K562 (cell line): ENCODE measurements at regions not wholly inside any gene's neighbourhood (a gene's known extent, or its start where the extent isn't known, plus 50 kb on each side); places are given as distances from the start of the nearest gene placed in this dataset.

Source experiments
- ATAC-seq: fragments of 200-7000 bp; cut with Tn5 transposase; 3 replicates; pipeline ENCODE4 v1.9.1; 2020; ENCODE audit warnings: moderate library complexity
- BruUV-seq: library from RNA; stranded (reverse); fragments of 400-500 nt; replicated peaks from 2 replicates; lab custom pipeline; 2021; lab: Mats Ljungman, UMichigan
- CTCF ChIA-PET: fragments of 300-600 bp; formaldehyde crosslinking; extraction: SDS; loops from one replicate; lab custom pipeline; 2021; ENCODE audit warnings: low intra/inter-chr PET ratio; lab: Yijun Ruan, JAX
- POLR2A ChIA-PET: fragments of 300-600, 350-650 bp; sonication (Branson Sonifier 250); formaldehyde crosslinking; extraction: SDS; loops from one replicate; lab custom pipeline; 2021; ENCODE audit warnings: antibody characterized with exemption, inconsistent platforms; lab: Yijun Ruan, JAX
- DNase-seq, 4 experiments: peaks; one replicate each; pipeline versions ENCODE4 v3.0.0 to v3.0.0-alpha.2; 2011 to 2018; ENCODE audit warnings: low spot score in 3 of 4, mixed read lengths in 3 of 4; ENCODE audit errors: extremely low read depth in 1 of 4
- FAIRE-seq: peaks from 2 replicates; lab custom pipeline; 2011; peaks lifted over from hg19 to GRCh38; lab: Jason Lieb, UNC
- H2AFZ ChIP-seq: 2 replicates; pipeline ENCODE4 v1.6.0; 2011; ENCODE audit warnings: low read depth, low read length, control low read depth, inconsistent platforms
- H3K27ac ChIP-seq: fragments of 200-600 bp; 3 replicates; pipeline ENCODE4 v1.8.0; 2011; ENCODE audit warnings: low read depth, mild to moderate bottlenecking, control low read depth, inconsistent platforms, low read length, moderate library complexity, mixed read lengths; ENCODE audit errors: extremely low read depth
- H3K27me3 ChIP-seq, 2 experiments: fragments of 300-600 bp in 1 of 2; 2 replicates in 1 of 2; 3 replicates in 1 of 2; pipeline versions ENCODE4 v1.6.0 to v1.8.0; 2011; ENCODE audit warnings: inconsistent platforms in 2 of 2, low read length in 2 of 2, mild to moderate bottlenecking in 1 of 2, mixed read lengths in 1 of 2, moderate library complexity in 1 of 2; ENCODE audit not compliant: control insufficient read depth in 2 of 2, insufficient read depth in 2 of 2
- H3K36me3 ChIP-seq: fragments of 300-600 bp; 3 replicates; pipeline ENCODE4 v1.8.0; 2011; ENCODE audit warnings: mild to moderate bottlenecking, low read length, inconsistent platforms; ENCODE audit not compliant: control insufficient read depth, insufficient read depth
- H3K4me1 ChIP-seq, 2 experiments: fragments of 200-600 bp in 1 of 2; replicated peaks in 1 of 2; 2 replicates in 1 of 2; 3 replicates in 1 of 2; pipeline versions ENCODE4 v1.5.1 to v1.8.0; 2011; ENCODE audit warnings: inconsistent platforms in 2 of 2, low read length in 2 of 2, mild to moderate bottlenecking in 1 of 2, mixed read lengths in 1 of 2, moderate library complexity in 1 of 2; ENCODE audit not compliant: control insufficient read depth in 2 of 2, insufficient read depth in 2 of 2
- H3K4me2 ChIP-seq: 2 replicates; pipeline ENCODE4 v1.6.1; 2011; ENCODE audit warnings: low read length, control low read depth, inconsistent platforms, mixed read lengths; ENCODE audit not compliant: insufficient read depth
- H3K4me3 ChIP-seq: fragments of 200-600 bp; sonication (generic), shearing (Covaris generic); 2 replicates; pipeline ENCODE4 v1.5.1; 2016; ENCODE audit warnings: control low read depth, inconsistent platforms
- H3K79me2 ChIP-seq: fragments of 200-600 bp; 3 replicates; pipeline ENCODE4 v1.8.0; 2011; ENCODE audit warnings: low read length, inconsistent platforms; ENCODE audit not compliant: control insufficient read depth, insufficient read depth
- H3K9ac ChIP-seq, 2 experiments: 2 replicates each; pipeline versions ENCODE4 v1.6.0 to v1.6.1; 2011; ENCODE audit warnings: low read depth in 2 of 2, low read length in 2 of 2, control low read depth in 1 of 2, inconsistent platforms in 1 of 2, mild to moderate bottlenecking in 1 of 2, mixed read lengths in 1 of 2; ENCODE audit not compliant: insufficient read depth in 1 of 2
- H3K9me1 ChIP-seq: one replicate; pipeline ENCODE4 v1.6.0; 2011; ENCODE audit warnings: inconsistent platforms, mild to moderate bottlenecking, low read length, moderate library complexity; ENCODE audit not compliant: control insufficient read depth, insufficient read depth
- H3K9me3 ChIP-seq: replicated peaks from 2 replicates; pipeline ENCODE4 v1.5.1; 2011; ENCODE audit warnings: low read depth, low read length, inconsistent platforms; ENCODE audit not compliant: control insufficient read depth, insufficient read depth
- H4K20me1 ChIP-seq: replicated peaks from 2 replicates; pipeline ENCODE4 v1.6.1; 2011; ENCODE audit warnings: low read length, inconsistent platforms, mixed read lengths; ENCODE audit not compliant: control insufficient read depth, insufficient read depth
- CEBPG ChIP-seq, 3 experiments: fragments of 200-800 bp in 1 of 3; sonication (Bioruptor generic) in 1 of 3; sonication (generic) in 1 of 3; formaldehyde crosslinking in 1 of 3; IDR thresholded peaks in 2 of 3; conservative IDR thresholded peaks in 1 of 3; 2 replicates each; pipeline versions ENCODE4 v1.6.1 to v1.8.0; 2016 to 2022; ENCODE audit warnings: missing compliant biosample characterization in 2 of 3, missing genetic modification characterization in 2 of 3, mild to moderate bottlenecking in 1 of 3, missing genetic modification reagents in 1 of 3
- HDAC1 ChIP-seq, 2 experiments: fragments of 450-650 bp; IDR thresholded peaks; 2 replicates each; pipeline ENCODE4 v1.6.1; 2016 to 2017; ENCODE audit warnings: inconsistent platforms in 1 of 2, mild to moderate bottlenecking in 1 of 2, moderate library complexity in 1 of 2
- HMG20B ChIP-seq: fragments of 250-450 bp; sonication (Bioruptor Pico); IDR thresholded peaks from 2 replicates; pipeline ENCODE4 v1.5.0; 2021; ENCODE audit warnings: mild to moderate bottlenecking
- POLR2A ChIP-seq: fragments of 450-650 bp; conservative IDR thresholded peaks from 2 replicates; pipeline ENCODE4 v1.6.1; 2016
- RAD21 ChIP-seq, 2 experiments: fragments of 250-450 bp in 1 of 2; fragments of 450-650 bp in 1 of 2; sonication (Bioruptor Pico) in 1 of 2; formaldehyde crosslinking in 1 of 2; IDR thresholded peaks in 1 of 2; conservative IDR thresholded peaks in 1 of 2; 2 replicates each; pipeline versions ENCODE4 v1.4.0 to v1.8.0; 2020 to 2022; ENCODE audit warnings: mild to moderate bottlenecking in 2 of 2, moderate library complexity in 1 of 2
- ZBTB11 ChIP-seq, 3 experiments: fragments of 200-800 bp in 1 of 3; fragments of 250-450 bp in 1 of 3; fragments of 450-650 bp in 1 of 3; sonication (Bioruptor Pico) in 1 of 3; sonication (Bioruptor generic) in 1 of 3; formaldehyde crosslinking in 1 of 3; IDR thresholded peaks; 2 replicates each; pipeline versions ENCODE4 v1.6.1 to v1.8.0; 2016 to 2022; ENCODE audit warnings: mild to moderate bottlenecking in 2 of 3, missing genetic modification characterization in 2 of 3, missing compliant biosample characterization in 1 of 3, moderate library complexity in 1 of 3
- ZNF12 ChIP-seq: sonication (generic); formaldehyde crosslinking; IDR thresholded peaks from 2 replicates; pipeline ENCODE4 v1.4.0; 2020; ENCODE audit warnings: mild to moderate bottlenecking, missing genetic modification reagents
- ZNF449 ChIP-seq: fragments of 250-450 bp; sonication (Bioruptor Pico); IDR thresholded peaks from 2 replicates; pipeline ENCODE4 v1.8.0; 2022; ENCODE audit warnings: moderate library complexity, mild to moderate bottlenecking, inconsistent platforms
- WGBS: fragments of 100-300 bp; shearing (Covaris generic); methylation state at CpG from one replicate; pipeline ENCODE4 v1.1.6; 2016; ENCODE audit warnings: low coverage, mixed read lengths; ENCODE audit not compliant: insufficient coverage; ENCODE audit errors: missing lambda C conversion rate; 5-methylcytosine and 5-hydroxymethylcytosine counted together
- in situ Hi-C: fragments of 300-500 bp; cut with MboI; formaldehyde crosslinking; loops from 4 replicates; pipeline ENCODE4 v1.15.0; 2018; ENCODE audit warnings: inconsistent platforms, mixed read lengths
- intact Hi-C: fragments of 100-400 bp; cut with micrococcal nuclease; formaldehyde crosslinking; loops from 2 replicates; pipeline ENCODE4 v1.14.2; 2022

DNA sequence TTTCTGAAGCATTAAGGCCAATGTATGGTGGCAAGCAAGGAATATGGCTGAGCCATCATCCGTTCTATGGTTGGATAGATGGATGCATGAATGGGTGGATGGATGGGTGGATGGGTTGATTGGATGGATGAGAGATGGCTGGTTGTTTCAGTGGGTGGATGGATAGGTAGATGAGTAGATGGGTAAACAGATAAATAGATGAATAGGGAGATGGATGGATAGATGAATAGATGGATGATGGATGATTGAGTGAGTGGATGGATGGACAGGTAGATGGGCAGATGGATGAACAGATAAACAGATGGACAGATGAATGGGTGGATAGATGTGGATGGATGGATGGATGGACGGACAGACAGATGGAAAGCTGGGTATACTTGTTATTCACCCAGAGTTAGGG, 92.6 kb upstream of the ZNF618 start:
- CTCF ChIA-PET, result no interaction called here
- no peak for DNase-seq
- H3K9ac ChIP-seq, result no peak overlapping the region
- H3K27ac ChIP-seq, result no peak overlapping the region
- no peak overlapping the region for H3K4me2 ChIP-seq
- TF ChIP-seq CEBPG (CRISPR knock-in tag; IDR thresholded peaks at IDR 0.05) (no peak), CEBPG (tag; conservative IDR thresholded peaks at IDR 0.05 in 1 of 2, IDR thresholded peaks at IDR 0.05 in 1 of 2) (no peak), HDAC1 (IDR thresholded peaks at IDR 0.05) (0 out of 4 replicates have a peak, but pooled peaks of 1 of the 2 experiments have one; percentile 13)
- no peak overlapping the region for H3K4me3 ChIP-seq
- intact Hi-C loops, result no loop called here
- no peak overlapping the region for H2AFZ ChIP-seq
- BruUV-seq, result no TSS peak
- no peaks in the 10 kb centered on the region for H3K4me1 ChIP-seq
- H3K9me3 ChIP-seq, result no peaks in the 10 kb centered on the region
- 0% methylated on average over 2 of the region's 2 CpGs for WGBS
- FAIRE-seq, result no peak
- no peaks in the 10 kb centered on the region for H3K9me1 ChIP-seq
- POLR2A ChIA-PET, result no interaction called here
- peaks cover 3 to 18% of the 10 kb centered on the region in 2 experiments; a peak in 3 of 5 replicates for H3K27me3 ChIP-seq
- no peak for ATAC-seq
- H3K36me3 ChIP-seq, result no peaks in the 10 kb centered on the region
- in situ Hi-C loops, result no loop called here
- no peaks in the 10 kb centered on the region for H4K20me1 ChIP-seq
- H3K79me2 ChIP-seq, result no peaks in the 10 kb centered on the region

- Histone ChIP-seq H3K9me1 (no peaks in the 10 kb centered on the region), H3K79me2 (no peaks in the 10 kb centered on the region), H4K20me1 (no peaks in the 10 kb centered on the region), H3K9me3 (no peaks in the 10 kb centered on the region), H3K9ac (no peak overlapping the region), H3K4me1 (no peaks in the 10 kb centered on the region), H3K36me3 (no peaks in the 10 kb centered on the region), H2AFZ (no peak overlapping the region), H3K4me3 (no peak overlapping the region), H3K4me2 (no peak overlapping the region), H3K27me3 (peaks cover 6 to 26% of the 10 kb centered on the region in 2 experiments; a peak in 4 of 5 replicates), H3K27ac (no peak overlapping the region)
- CTCF ChIA-PET, result no interaction called here
- intact Hi-C loops (no loop called here), in situ Hi-C loops (no loop called here)
- WGBS, result 1% methylated on average over 6 of the region's 6 CpGs
- no TSS peak for BruUV-seq
- DNase-seq (no peak), ATAC-seq (no peak), FAIRE-seq (no peak)
- POLR2A ChIA-PET, result no interaction called here
- TF ChIP-seq ZNF12 (no peak), RAD21 (CRISPR knock-in tag; conservative IDR thresholded peaks at IDR 0.05 in 1 of 2, IDR thresholded peaks at IDR 0.05 in 1 of 2) (no peak), HMG20B (CRISPR knock-in tag) (no peak), ZBTB11 (CRISPR knock-in tag; IDR thresholded peaks at IDR 0.05) (no peak), ZNF449 (CRISPR knock-in tag) (no peak), POLR2A (no peak)
Measured at GRCh38 chr9:113785334-113785733, 90.8 kb upstream of the ZNF618 start.
